ENCODE measurements at regions not wholly inside any gene's neighbourhood (a gene's known extent, or its start where the extent isn't known, plus 50 kb on each side); places are given as distances from the start of the nearest gene placed in this dataset.

GRCh38 chr22:22824340-22825212, 63.0 kb upstream of the IGLL5 start:
- Histone ChIP-seq H3K4me3 (no peak overlapping the region), H3K27ac (no peak overlapping the region), H3K4me2 (no peak overlapping the region), H3K27me3 (ENCODE audit: insufficient read depth, low read depth) (peaks cover 59% of the 10 kb centered on the region), H3K9me3 (ENCODE audit: insufficient read depth, low read depth) (no peaks in the 10 kb centered on the region), H3K4me1 (replicated peaks; ENCODE audit: insufficient read depth) (no peaks in the 10 kb centered on the region), H3F3A (ENCODE audit: insufficient read depth, low read depth) (no peaks in the 10 kb centered on the region), H3K79me2 (ENCODE audit: low read depth) (no peaks in the 10 kb centered on the region), H4K20me1 (ENCODE audit: insufficient read depth) (no peaks in the 10 kb centered on the region), H3K36me3 (ENCODE audit: low read depth) (no peaks in the 10 kb centered on the region), H3K9me2 (ENCODE audit: insufficient read depth) (no peaks in the 10 kb centered on the region), H2AFZ (no peak overlapping the region)
- TF ChIP-seq CTCF (conservative IDR thresholded peaks at IDR 0.05) (no peak), EZH2 (IDR thresholded peaks at IDR 0.05; ENCODE audit: low read depth) (no peak)
- DNase-seq: no peak
- intact Hi-C loops (cut with micrococcal nuclease; ENCODE audit: unreplicated experiment): no loop called here
- ChIA-PET POLR2A (ENCODE audit: unreplicated experiment) (no interaction called here), CTCF (no interaction called here)
- BruUV-seq (replicated peaks): no TSS peak

- Histone ChIP-seq H4K20me1 (ENCODE audit: insufficient read depth) (no peaks in the 10 kb centered on the region), H2AFZ (no peak overlapping the region), H3K9me2 (ENCODE audit: insufficient read depth) (no peaks in the 10 kb centered on the region), H3K79me2 (ENCODE audit: low read depth) (no peaks in the 10 kb centered on the region), H3K36me3 (ENCODE audit: low read depth) (no peaks in the 10 kb centered on the region), H3K4me1 (replicated peaks; ENCODE audit: insufficient read depth) (no peaks in the 10 kb centered on the region), H3K27ac (no peak overlapping the region), H3K27me3 (ENCODE audit: insufficient read depth, low read depth) (peaks cover 61% of the 10 kb centered on the region), H3K4me2 (no peak overlapping the region), H3F3A (ENCODE audit: insufficient read depth, low read depth) (no peaks in the 10 kb centered on the region), H3K9me3 (ENCODE audit: insufficient read depth, low read depth) (no peaks in the 10 kb centered on the region), H3K4me3 (no peak overlapping the region)
- POLR2A ChIA-PET (ENCODE audit: unreplicated experiment): no interaction called here
- no peak for DNase-seq
- no TSS peak for BruUV-seq (replicated peaks)
- CTCF ChIA-PET: no interaction called here
- intact Hi-C loops (cut with micrococcal nuclease; ENCODE audit: unreplicated experiment): no loop called here
- TF ChIP-seq CTCF (conservative IDR thresholded peaks at IDR 0.05) (no peak), EZH2 (IDR thresholded peaks at IDR 0.05; ENCODE audit: low read depth) (no peak)
Measured at GRCh38 chr22:22825213-22825593, 62.4 kb upstream of the IGLL5 start.

GRCh38 chr22:22827187-22827939, 60.3 kb upstream of the IGLL5 start:
- no peak overlapping the region for H2AFZ ChIP-seq
- H3K27me3 ChIP-seq (ENCODE audit: insufficient read depth, low read depth): peaks cover 66% of the 10 kb centered on the region
- H3K79me2 ChIP-seq (ENCODE audit: low read depth): no peaks in the 10 kb centered on the region
- POLR2A ChIA-PET (ENCODE audit: unreplicated experiment): no interaction called here
- no peaks in the 10 kb centered on the region for H3K4me1 ChIP-seq (replicated peaks; ENCODE audit: insufficient read depth)
- no peaks in the 10 kb centered on the region for H3F3A ChIP-seq (ENCODE audit: insufficient read depth, low read depth)
- CTCF ChIA-PET: no interaction called here
- H3K36me3 ChIP-seq (ENCODE audit: low read depth): no peaks in the 10 kb centered on the region
- no peak overlapping the region for H3K27ac ChIP-seq
- no peaks in the 10 kb centered on the region for H3K9me2 ChIP-seq (ENCODE audit: insufficient read depth)
- intact Hi-C loops (cut with micrococcal nuclease; ENCODE audit: unreplicated experiment): no loop called here
- H3K4me2 ChIP-seq: no peak overlapping the region
- BruUV-seq (replicated peaks): no TSS peak
- no peaks in the 10 kb centered on the region for H4K20me1 ChIP-seq (ENCODE audit: insufficient read depth)
- TF ChIP-seq CTCF (conservative IDR thresholded peaks at IDR 0.05) (no peak), EZH2 (IDR thresholded peaks at IDR 0.05; ENCODE audit: low read depth) (no peak)
- no peaks in the 10 kb centered on the region for H3K9me3 ChIP-seq (ENCODE audit: insufficient read depth, low read depth)
- no peak for DNase-seq
- no peak overlapping the region for H3K4me3 ChIP-seq

Measured in PC-9 (cell line).